Ovary (tissue), 3 donors: ENCODE measurements at regions not wholly inside any gene's neighbourhood (a gene's known extent, or its start where the extent isn't known, plus 50 kb on each side); places are given as distances from the start of the nearest gene placed in this dataset.

ENCODE experiments used
- EP300 ChIP-seq: sonication (generic); formaldehyde crosslinking; IDR thresholded peaks from one replicate; pipeline ENCODE4 v1.6.1; 2017; ENCODE audit warnings: antibody characterized with exemption
- POLR2A ChIP-seq: fragments of 450-650 bp; IDR thresholded peaks from one replicate; pipeline ENCODE4 v1.6.1; 2017; ENCODE audit warnings: antibody characterized with exemption, mild to moderate bottlenecking, moderate library complexity
- TF ChIP-seq, protein P1 (sequence below), 3 donors: fragments of 450-650 bp in 2 of 3; fragments of 200-600 bp in 1 of 3; IDR thresholded peaks; one replicate each; pipeline versions ENCODE4 v1.5.1 to v1.8.0; 2016 to 2022; ENCODE audit warnings: antibody characterized with exemption in 3 of 3, mild to moderate bottlenecking in 1 of 3
- donor health status: DM: no; HTN: no; CAD: no.

DNA sequence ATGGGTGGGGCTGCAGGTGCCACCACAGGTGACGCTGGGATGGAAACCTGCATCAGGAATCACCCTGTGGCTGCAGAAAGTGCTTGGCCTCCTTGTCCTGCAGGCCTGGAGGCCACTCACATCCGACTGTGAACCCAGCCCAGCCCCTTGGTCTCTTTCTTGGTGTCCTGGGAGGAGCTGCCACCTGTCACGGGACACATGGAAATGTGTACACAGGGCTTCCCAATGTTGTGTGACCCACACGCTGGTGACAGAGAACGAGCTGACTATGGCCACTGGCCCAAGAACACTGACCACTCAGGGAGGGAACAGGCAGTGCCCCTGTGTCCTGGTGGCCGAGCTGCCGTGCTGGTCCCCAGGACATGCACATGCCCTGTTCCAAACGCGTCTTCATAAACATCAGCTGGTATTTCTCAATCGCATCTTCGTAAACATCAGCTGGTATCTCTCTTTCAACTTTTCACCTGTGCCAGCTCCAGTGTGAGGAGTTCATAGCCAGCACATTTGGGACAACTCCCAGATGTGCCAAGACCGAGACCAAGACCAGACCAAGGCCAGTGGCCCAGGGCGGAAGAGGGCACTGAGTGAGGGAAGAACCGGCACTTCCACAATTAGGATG, 57.9 kb upstream of the INPP5A start:
- TF ChIP-seq, protein P1, sequence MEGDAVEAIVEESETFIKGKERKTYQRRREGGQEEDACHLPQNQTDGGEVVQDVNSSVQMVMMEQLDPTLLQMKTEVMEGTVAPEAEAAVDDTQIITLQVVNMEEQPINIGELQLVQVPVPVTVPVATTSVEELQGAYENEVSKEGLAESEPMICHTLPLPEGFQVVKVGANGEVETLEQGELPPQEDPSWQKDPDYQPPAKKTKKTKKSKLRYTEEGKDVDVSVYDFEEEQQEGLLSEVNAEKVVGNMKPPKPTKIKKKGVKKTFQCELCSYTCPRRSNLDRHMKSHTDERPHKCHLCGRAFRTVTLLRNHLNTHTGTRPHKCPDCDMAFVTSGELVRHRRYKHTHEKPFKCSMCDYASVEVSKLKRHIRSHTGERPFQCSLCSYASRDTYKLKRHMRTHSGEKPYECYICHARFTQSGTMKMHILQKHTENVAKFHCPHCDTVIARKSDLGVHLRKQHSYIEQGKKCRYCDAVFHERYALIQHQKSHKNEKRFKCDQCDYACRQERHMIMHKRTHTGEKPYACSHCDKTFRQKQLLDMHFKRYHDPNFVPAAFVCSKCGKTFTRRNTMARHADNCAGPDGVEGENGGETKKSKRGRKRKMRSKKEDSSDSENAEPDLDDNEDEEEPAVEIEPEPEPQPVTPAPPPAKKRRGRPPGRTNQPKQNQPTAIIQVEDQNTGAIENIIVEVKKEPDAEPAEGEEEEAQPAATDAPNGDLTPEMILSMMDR (IDR thresholded peaks at IDR 0.05): no peak
- TF ChIP-seq POLR2A (no peak), EP300 (no peak)
